Lower leg skin (tissue), 3 donors: ENCODE measurements at regions not wholly inside any gene's neighbourhood (a gene's known extent, or its start where the extent isn't known, plus 50 kb on each side); places are given as distances from the start of the nearest gene placed in this dataset.

Experiments used
- CTCF ChIP-seq, 3 donors: fragments of 450-650 bp; IDR thresholded peaks; one replicate each; pipeline ENCODE4 v1.5.1; 2016; ENCODE audit warnings: antibody characterized with exemption in 3 of 3, mild to moderate bottlenecking in 3 of 3, moderate library complexity in 2 of 3
- POLR2A ChIP-seq, 2 donors: fragments of 450-650 bp; IDR thresholded peaks; one replicate each; pipeline ENCODE4 v1.6.1; 2016 to 2017; ENCODE audit warnings: antibody characterized with exemption in 2 of 2, mild to moderate bottlenecking in 1 of 2, moderate library complexity in 1 of 2

- TF ChIP-seq CTCF (IDR thresholded peaks at IDR 0.05), result no peak
- no peak for TF ChIP-seq POLR2A (IDR thresholded peaks at IDR 0.05)
Measured at GRCh38 chr2:6793371-6793770, 72.3 kb downstream of the CMPK2 start.
